ENCODE measurements at regions not wholly inside any gene's neighbourhood (a gene's known extent, or its start where the extent isn't known, plus 50 kb on each side); places are given as distances from the start of the nearest gene placed in this dataset.

- TF ChIP-seq CTCF (IDR thresholded peaks at IDR 0.05; ENCODE audit: insufficient read depth, low read length) (no peak), POLR2AphosphoS5 (IDR thresholded peaks at IDR 0.05; ENCODE audit: low read depth) (no peak), SPI1 (IDR thresholded peaks at IDR 0.05; ENCODE audit: borderline replicate concordance, low read depth) (no peak)
Measured at GRCh38 chr2:42904576-42904876, 112.1 kb upstream of the HAAO start.
